ENCODE measurements at regions not wholly inside any gene's neighbourhood (a gene's known extent, or its start where the extent isn't known, plus 50 kb on each side); places are given as distances from the start of the nearest gene placed in this dataset.

DNA sequence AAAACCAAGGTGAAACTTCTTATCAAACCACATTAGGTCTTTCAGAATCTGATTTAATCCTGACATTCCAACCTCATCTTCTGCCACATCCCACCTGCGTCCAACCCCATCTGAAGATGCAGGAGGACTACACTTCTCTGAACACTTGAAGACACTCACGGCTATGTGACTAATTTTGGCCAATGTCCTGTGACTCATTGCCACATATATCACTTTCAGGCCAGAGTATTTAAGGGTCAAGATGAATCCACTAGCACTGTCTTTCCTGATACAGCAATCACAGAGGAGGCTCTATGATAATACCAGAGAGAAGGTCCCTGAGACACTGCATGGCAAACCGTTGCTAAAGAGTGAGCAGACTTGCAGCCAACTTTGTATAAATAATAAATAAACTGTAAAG lies 323.4 kb downstream of the NR2F1-AS1 start:
- no peak overlapping the region for H3K4me3 ChIP-seq (ENCODE audit: low read depth, low read length)
- DNase-seq (ENCODE audit: low read depth): no peak
- TF ChIP-seq, protein P1, sequence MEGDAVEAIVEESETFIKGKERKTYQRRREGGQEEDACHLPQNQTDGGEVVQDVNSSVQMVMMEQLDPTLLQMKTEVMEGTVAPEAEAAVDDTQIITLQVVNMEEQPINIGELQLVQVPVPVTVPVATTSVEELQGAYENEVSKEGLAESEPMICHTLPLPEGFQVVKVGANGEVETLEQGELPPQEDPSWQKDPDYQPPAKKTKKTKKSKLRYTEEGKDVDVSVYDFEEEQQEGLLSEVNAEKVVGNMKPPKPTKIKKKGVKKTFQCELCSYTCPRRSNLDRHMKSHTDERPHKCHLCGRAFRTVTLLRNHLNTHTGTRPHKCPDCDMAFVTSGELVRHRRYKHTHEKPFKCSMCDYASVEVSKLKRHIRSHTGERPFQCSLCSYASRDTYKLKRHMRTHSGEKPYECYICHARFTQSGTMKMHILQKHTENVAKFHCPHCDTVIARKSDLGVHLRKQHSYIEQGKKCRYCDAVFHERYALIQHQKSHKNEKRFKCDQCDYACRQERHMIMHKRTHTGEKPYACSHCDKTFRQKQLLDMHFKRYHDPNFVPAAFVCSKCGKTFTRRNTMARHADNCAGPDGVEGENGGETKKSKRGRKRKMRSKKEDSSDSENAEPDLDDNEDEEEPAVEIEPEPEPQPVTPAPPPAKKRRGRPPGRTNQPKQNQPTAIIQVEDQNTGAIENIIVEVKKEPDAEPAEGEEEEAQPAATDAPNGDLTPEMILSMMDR (IDR thresholded peaks at IDR 0.05; ENCODE audit: low read depth, low read length, missing control alignments): no peak
- in situ Hi-C loops (cut with HindIII; ENCODE audit: low sequenced_read_pairs): no loop called here

DNA sequence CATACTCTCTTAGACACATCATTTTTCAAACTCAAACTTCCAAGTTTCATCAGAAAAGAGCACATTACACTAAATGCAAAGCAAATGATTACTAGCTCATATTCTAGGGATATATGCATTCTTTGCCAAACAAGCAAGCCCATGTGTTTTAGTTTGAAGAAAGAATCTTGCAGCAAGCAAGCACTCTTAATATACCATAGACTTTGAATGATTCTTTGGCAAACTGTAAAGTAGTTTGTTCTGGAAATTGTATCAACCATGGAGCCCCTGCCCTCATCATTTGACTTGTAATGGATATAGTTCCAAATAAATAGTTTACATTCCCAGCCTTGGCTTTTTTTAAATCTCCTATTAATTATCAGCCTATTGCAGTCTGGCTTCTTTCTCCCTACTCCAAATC lies 325.2 kb downstream of the NR2F1-AS1 start:
- no peak overlapping the region for H3K4me3 ChIP-seq (ENCODE audit: low read depth, low read length)
- DNase-seq (ENCODE audit: low read depth): no peak
- TF ChIP-seq, protein P1 (IDR thresholded peaks at IDR 0.05; ENCODE audit: low read depth, low read length, missing control alignments): no peak
- in situ Hi-C loops (cut with HindIII; ENCODE audit: low sequenced_read_pairs): no loop called here

DNA sequence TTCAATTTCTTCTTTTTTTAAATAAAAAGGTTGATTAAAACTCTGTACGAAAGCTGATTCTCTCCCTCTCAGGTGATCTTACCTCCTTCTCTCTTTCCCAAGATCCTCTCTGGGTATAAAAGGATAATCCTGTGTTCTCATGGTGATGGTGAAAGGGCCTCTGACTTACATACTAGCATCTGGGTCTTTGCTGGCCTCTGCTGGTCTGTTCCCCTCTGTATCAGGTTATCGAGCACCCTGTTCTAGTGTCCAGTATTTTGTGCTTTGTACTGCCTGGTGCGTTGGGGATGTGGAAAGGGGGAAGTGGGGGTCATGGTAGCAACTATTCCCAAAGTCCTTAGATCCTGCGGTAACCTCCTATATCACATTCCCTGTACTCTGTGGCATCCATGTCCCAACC lies 328.9 kb downstream of the NR2F1-AS1 start:
- in situ Hi-C loops (cut with HindIII; ENCODE audit: low sequenced_read_pairs): no loop called here
- DNase-seq (ENCODE audit: low read depth): no peak
- H3K4me3 ChIP-seq (ENCODE audit: low read depth, low read length): no peak overlapping the region
- TF ChIP-seq, protein P1 (IDR thresholded peaks at IDR 0.05; ENCODE audit: low read depth, low read length, missing control alignments): peak; percentile 3

DNA sequence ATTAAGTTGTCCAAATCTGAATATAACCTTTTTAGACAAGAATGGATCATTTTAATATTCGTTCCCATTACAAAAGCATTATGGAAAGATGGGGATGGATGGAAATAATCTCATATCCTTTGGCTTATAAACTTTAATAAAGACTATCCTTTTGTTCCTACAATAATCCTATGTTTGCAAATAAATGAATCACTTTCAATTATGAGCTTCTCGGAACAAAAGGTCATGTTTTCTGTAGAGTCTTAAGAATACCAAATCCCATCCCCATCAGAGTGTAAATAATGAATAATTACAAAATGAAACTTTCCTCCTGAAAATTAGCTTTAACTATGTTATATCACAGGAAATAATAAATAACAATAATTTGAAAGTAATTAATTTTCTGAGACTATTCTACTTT lies 329.7 kb downstream of the NR2F1-AS1 start:
- H3K4me3 ChIP-seq (ENCODE audit: low read depth, low read length): no peak overlapping the region
- in situ Hi-C loops (cut with HindIII; ENCODE audit: low sequenced_read_pairs): no loop called here
- TF ChIP-seq, protein P1 (IDR thresholded peaks at IDR 0.05; ENCODE audit: low read depth, low read length, missing control alignments): no peak

DNA sequence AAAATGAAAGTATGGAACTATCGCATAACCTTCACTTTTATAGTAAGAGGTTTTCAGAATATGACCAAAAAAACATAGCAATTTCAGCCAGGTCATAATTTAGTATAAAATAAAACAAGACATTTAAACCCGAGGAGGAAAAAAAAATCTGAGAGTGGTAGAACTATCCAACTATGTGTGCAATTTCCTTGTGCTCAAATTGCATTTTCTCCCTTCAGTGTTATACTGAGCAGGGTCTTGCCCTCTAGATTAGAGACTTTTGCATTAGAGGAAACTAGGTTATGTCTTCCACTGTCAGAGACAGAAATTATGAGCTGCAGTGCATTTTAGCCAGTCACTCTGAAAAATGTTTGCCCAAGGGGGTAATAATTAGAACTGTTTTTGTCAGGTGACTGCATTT lies 330.6 kb downstream of the NR2F1-AS1 start:
- H3K4me3 ChIP-seq (ENCODE audit: low read depth, low read length): no peak overlapping the region
- TF ChIP-seq, protein P1 (IDR thresholded peaks at IDR 0.05; ENCODE audit: low read depth, low read length, missing control alignments): no peak
- in situ Hi-C loops (cut with HindIII; ENCODE audit: low sequenced_read_pairs): no loop called here
- DNase-seq (ENCODE audit: low read depth): no peak

More for the DNA sequence above, 329.7 kb downstream of the NR2F1-AS1 start:
- DNase-seq (ENCODE audit: low read depth): no peak

DNA sequence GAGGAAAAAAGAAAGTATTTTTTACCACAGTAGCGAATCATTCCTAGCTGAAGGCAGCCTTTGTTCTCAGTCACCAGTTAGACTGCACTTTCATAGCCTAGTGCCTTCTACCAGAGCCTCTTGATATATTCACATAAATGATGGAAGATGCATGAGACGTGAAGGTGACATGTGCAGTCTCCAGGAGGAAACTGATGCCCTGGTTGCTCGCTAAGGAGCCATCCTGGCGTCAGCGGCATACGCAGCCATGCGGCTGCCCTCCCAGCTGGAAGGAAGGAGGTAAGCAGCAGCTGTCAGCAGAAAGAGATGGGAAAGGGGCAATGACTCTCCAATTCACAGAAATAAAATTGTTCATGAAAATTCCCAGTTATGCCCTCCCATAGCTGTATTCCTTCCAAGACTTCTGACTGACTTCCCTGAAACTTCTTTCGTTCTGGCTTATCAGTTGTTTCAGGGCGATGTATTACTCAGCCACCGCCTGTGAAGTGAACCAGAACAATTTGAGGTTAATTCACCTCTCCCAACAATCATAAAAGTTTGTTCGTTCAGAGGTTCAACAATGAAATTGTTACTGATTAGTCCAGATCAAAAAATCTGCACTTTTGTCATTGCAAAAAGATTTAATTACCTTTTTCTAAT lies 331.2 kb downstream of the NR2F1-AS1 start:
- in situ Hi-C loops (cut with HindIII; ENCODE audit: low sequenced_read_pairs): no loop called here
- peak overlapping the region; percentile 21 for H3K4me3 ChIP-seq (ENCODE audit: low read depth, low read length)
- peak; percentile 42 for DNase-seq (ENCODE audit: low read depth)
- TF ChIP-seq, protein P1 (IDR thresholded peaks at IDR 0.05; ENCODE audit: low read depth, low read length, missing control alignments): no peak

Measured in astrocyte of the cerebellum (primary cell).